ENCODE measurements at regions not wholly inside any gene's neighbourhood (a gene's known extent, or its start where the extent isn't known, plus 50 kb on each side); places are given as distances from the start of the nearest gene placed in this dataset.
"Not testable (repeated sequence)": the region's sequence is repeated elsewhere in the genome, so short reads cannot be mapped to it uniquely, and the experiment has no call there.

DNA sequence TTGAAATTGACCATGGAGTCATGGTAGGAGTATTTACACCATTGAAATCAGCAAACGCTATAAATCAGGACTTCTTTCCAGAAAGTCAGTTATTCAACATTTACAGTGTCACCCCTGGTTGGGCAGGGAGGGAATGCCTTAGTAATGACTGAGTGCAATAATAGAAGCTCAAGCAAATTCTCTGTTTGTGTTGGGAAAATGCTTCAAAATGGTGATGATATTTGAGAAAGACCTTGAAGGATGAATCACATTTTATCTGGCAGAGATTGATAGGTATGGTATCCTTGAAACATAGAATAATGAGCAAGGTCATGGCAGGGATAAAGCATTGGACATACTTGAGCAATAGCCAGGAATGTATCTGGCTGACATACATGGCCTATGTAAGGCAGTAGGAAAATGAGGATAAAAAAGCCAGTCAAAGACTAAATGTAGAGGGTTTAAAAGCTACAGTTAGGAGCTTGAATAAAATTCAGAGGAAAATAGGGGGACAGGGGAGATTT, 248.7 kb downstream of the FMR1NB start:
- no peak for DNase-seq (ENCODE audit: low read depth, low spot score)
- H3K27ac ChIP-seq: no peak overlapping the region

DNA sequence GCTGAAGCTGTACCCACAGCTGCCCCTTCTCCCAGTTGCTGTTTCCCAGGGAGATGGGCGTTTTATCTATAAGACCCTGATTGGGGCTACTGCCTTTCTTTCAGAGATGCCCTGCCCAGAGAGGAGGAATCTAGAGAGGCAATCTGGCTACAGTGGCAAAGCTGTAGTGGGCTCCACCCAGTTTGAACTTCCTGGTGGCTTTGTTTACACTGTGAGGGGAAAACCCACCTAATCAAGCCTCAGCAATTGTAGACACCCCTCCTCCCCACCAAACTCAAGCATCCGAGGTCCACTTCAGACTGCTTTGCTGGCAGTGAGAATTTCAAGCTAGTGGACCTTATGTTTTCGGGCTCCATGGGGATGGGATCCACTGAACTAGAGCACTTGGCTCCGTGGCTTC, 240.4 kb upstream of the AFF2 start:
- no peak for DNase-seq (ENCODE audit: low read depth, low spot score)
- H3K27ac ChIP-seq: no peak overlapping the region

DNA sequence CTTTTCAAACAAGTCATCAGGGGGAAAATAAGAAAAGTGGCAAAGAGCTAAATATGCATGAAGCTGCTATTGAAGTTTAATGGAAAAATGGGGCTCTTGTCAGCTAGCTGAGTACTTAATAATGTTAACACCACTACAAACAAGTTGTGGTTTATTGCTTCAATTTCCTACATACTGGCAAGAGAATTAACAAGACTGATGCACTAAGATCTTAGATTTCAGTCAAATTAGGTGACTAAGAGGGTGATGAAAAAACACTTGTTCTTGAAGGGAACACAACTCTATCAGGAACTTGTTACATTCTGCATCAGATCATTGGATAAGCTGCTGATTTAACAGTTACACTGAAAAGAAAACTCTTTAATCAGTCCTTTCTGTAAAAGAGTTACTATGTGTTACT, 234.6 kb upstream of the AFF2 start:
- no peak for DNase-seq (ENCODE audit: low read depth, low spot score)
- H3K27ac ChIP-seq: no peak overlapping the region

DNA sequence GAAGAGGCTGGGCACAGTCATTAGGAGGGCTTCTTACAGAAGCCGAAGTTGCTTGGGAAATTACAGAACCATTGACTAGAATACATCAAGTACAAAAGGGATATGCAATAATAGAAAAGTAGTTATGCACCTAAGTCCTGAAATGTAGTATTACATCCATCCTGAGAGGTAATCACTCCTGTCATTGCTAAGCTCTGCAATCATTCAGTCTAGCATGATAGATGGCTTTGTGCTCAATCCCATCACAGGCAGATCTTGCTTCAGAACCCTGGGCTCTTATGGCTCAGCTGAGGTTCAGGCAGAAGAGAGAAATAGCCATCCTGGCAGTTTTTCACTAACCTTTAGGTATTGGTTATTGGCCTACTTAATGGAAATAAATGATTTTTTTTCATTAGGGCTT, 231.7 kb upstream of the AFF2 start:
- H3K27ac ChIP-seq: no peak overlapping the region

DNA sequence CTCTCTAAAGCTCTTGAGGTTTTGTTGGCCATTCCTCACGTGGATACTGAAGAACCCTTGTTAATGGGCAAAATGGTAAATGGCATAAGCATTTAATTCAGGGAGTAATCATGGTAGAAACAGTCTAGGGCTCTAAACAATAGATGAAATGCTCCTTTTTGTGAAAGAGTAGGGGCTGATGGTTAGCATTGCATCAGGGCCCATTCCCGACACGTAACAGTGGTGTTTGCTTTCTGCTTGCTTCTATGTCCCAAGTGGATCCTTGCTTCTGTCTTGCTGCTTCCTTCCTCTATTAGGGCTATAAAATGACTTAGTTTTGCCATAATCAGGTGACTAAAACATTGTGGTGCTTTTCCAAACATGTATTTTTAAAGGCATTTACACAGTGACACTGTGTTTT, 230.9 kb upstream of the AFF2 start:
- no peak overlapping the region for H3K27ac ChIP-seq
- DNase-seq (ENCODE audit: low read depth, low spot score): no peak

More for the DNA sequence above, 231.7 kb upstream of the AFF2 start:
- DNase-seq (ENCODE audit: low read depth, low spot score): no peak

DNA sequence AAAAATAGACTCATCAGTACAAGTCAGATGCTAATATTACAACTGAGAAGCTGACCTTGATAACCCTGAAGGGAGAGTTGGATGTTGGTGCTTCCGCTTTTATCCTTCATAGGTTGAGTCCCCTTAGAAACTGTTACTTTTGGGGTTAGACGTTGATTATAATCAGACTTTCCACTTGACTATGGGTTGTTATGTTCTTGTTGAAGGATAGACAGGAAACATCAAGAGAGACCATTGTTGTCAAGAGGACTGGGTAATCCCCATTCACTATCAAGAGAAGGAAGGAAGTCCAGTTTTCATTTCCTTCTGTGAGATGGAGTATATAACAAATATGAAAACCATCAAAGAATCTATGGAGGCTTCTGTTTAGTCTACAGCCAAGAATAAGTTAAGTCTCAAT, 229.9 kb upstream of the AFF2 start:
- H3K27ac ChIP-seq: no peak overlapping the region
- DNase-seq (ENCODE audit: low read depth, low spot score): no peak

DNA sequence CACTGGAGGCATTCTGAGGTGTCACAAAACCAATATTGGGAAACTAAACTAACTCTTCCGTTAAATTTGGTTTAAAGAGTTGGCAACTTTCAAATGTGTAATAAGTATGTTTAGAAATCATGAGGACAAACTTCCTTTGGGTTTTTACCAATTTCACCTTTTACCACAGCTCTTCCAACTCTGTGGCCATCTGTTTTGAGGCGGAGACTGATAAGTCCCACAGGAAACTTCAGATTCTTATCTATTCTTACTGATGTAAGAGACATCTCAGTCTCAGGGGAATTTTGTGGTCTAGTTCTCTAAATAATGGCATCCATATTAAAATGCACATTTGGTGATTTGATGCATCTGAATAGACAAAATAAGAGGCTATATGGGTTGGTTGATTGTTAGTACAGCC, 229.2 kb upstream of the AFF2 start:
- no peak for DNase-seq (ENCODE audit: low read depth, low spot score)
- no peak overlapping the region for H3K27ac ChIP-seq

DNA sequence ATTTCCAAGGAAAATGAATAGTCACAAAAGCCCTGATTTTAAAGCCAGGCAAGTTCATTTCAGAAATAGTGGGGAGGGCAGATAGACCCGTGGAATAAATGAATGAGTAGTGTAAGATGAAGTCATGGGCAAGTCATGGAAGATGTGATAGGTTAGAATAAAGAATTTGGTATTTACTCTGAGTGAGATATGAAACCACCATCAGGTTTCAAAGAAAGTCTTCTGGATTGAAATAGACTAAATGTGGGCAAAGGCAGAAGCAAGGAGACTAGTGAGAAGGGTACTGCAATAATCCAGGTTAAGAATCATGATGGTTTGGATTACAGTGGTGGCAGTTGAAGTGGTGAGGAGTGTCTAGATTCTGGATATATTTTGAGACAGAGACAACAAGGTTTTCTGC, 218.5 kb upstream of the AFF2 start:
- no peak overlapping the region for H3K27ac ChIP-seq
- DNase-seq (ENCODE audit: low read depth, low spot score): no peak

DNA sequence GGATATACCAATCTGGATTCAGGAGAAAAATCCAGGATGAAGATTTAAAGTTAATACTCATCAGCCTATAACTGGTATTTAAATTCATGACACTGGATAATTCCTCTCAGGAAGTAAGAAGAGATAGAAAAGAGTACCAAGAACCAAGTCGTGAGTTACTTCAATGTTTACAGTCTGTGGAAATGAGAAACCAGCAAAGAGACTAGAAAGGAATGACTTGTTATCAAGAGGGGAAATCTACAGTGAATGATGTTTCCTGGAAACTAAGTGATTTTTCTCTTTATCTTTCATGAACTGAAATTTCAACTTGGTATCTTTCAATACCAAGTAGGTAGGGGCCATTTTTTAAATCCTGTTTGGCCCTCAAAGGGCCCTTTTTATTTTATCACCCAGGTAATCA, 217.9 kb upstream of the AFF2 start:
- H3K27ac ChIP-seq: no peak overlapping the region
- DNase-seq (ENCODE audit: low read depth, low spot score): no peak

DNA sequence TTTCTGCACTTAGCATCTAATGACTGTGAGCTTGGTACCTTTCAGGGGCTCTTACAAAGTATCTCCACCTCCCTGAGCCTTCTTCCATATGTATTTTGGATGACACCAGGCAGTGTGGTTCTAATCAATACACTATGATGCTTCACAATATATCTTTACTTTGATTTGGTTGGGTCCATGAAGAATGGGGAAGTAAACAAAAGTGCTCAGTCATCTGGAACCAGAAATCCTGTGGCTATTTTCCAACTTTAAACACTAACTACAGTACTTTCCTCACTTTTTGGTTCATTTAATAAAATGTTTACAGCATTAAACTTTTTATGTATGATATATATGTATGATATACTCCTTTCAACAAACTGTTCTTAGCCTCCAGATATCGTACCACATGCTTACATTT, 216.4 kb upstream of the AFF2 start:
- DNase-seq (ENCODE audit: low read depth, low spot score): no peak
- H3K27ac ChIP-seq: no peak overlapping the region

DNA sequence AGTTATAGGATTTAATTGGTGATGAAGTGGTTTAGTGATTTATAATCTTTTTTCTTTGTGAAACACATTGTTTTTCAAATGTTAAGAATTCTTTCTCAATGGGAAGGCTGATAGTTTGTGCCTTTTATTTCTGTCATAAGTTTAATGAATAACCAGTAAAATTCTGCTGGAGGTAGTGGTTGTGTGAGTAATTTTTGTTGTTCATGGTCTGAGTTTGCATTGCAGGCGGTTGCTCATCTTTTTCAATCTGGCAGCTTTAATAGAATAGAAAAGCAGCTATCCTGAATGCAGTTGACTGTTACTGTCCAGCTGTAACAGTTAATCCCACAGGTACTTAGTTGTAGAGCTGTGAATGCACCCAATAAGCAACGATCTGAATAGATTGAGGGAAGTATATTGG, 215.6 kb upstream of the AFF2 start:
- no peak for DNase-seq (ENCODE audit: low read depth, low spot score)
- H3K27ac ChIP-seq: no peak overlapping the region

DNA sequence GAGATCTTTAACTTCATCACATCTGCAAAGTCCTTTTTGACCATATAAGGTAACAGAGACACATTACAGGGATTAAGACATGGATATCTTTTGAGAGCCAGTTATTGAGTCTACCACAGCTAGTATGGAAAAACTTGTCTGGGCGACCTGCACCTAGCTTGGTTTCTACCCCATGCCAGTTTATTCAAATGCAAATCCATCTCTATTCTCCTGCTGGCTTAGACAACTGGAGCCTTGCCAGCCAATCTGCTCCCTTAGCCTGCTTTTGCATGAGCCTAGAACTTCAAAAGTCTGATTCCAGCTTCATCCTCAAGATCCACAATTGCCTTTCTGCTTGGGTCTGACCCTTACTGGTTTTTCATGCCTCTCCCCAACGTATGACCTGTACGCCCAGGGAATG, 212.0 kb upstream of the AFF2 start:
- DNase-seq (ENCODE audit: low read depth, low spot score): no peak
- no peak overlapping the region for H3K27ac ChIP-seq

DNA sequence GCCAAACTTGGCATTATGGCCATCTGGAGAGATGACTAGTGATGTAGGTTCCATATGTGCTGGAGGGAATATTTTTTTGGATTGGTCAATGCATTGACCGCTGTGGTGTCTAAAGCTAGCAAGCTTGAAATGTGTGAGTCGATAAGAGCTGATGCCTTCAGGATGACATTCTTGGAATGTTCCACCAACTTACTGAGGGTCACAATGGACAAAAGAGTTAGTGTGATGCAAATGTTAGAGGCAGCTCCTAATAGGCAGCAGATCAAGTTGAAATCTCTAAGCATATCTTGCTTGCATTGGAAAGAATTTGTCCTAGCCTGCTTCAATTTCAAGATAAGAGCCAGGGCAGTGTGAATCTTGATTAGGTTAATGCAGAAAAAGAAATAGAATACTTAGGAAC, 210.4 kb upstream of the AFF2 start:
- no peak for DNase-seq (ENCODE audit: low read depth, low spot score)
- H3K27ac ChIP-seq: no peak overlapping the region

DNA sequence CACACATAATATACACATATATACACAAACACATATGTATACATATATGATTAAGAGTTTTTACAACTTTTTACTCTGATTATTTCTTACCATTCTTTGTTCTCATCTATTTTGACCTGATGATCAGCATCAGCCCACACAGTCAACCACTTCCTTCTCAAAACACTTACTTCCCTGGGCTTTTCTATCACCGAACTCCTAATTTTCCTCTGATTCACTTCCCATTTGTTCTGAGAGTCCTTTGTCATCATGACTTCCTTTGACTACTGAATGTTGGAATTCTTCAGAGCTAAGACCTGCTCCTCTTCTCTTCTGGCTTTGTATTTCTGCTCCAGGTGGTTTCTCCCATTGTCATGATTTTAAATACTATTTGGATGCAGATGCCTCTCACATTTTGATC, 209.5 kb upstream of the AFF2 start:
- no peak overlapping the region for H3K27ac ChIP-seq

DNA sequence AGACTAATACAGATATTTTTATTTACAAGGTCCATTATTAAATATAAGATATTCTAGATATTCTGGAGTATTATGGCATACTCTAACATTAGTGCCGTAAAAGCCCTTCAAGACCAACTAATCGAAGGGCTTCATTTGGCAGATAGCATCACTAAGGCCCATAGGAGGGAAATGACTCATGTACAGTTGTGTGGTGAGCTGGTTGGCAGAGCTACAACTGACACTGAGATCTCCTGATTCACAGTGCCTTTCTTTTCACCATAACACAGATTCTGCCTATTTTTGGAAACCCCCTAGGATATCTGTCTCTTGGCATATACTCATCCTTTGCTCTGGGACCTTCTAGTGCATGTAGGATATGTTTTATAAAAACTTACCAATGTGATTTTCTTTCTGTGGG, 201.7 kb upstream of the AFF2 start:
- no peak overlapping the region for H3K27ac ChIP-seq
- DNase-seq (ENCODE audit: low read depth, low spot score): no peak

More for the DNA sequence above, 209.5 kb upstream of the AFF2 start:
- no peak for DNase-seq (ENCODE audit: low read depth, low spot score)

DNA sequence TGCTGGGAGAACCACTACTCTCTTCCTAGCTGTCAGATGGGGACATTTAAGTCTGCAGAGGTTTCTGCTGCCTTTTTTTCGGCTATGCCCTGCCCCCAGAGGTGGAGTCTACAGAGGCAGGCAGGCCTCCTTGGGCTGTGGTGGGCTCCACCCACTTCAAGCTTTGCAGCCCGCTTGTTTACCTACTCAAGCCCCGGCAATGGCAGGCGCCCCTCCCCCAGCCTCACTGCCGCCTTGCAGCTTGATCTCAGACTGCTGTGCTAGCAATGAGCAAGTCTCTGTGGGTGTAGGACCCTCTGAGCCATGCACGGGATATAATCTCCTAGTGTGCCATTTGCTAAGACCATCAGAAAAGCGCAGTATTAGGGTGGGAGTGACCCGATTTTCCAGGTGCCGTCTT, 195.2 kb upstream of the AFF2 start:
- DNase-seq (ENCODE audit: low read depth, low spot score); H3K27ac ChIP-seq: not testable (repeated sequence)

DNA sequence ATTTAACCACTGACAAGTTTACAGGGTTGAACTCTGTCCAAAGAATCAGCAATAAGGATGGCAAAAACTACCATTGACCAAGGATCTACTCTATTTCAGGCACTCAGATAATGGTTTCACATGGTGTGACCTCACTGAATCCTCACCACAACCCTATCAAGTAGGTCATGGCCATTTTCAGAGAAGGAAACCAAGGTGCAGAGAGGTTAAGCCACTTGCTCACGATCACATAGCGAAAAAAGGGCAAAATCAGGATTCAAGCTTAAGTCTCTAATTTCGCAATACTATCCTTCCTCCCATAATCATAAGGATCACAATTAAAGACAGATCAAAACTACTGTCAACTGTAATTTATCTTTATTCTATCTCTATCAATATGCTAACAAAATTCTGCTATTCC, 191.0 kb upstream of the AFF2 start:
- H3K27ac ChIP-seq: no peak overlapping the region
- no peak for DNase-seq (ENCODE audit: low read depth, low spot score)

DNA sequence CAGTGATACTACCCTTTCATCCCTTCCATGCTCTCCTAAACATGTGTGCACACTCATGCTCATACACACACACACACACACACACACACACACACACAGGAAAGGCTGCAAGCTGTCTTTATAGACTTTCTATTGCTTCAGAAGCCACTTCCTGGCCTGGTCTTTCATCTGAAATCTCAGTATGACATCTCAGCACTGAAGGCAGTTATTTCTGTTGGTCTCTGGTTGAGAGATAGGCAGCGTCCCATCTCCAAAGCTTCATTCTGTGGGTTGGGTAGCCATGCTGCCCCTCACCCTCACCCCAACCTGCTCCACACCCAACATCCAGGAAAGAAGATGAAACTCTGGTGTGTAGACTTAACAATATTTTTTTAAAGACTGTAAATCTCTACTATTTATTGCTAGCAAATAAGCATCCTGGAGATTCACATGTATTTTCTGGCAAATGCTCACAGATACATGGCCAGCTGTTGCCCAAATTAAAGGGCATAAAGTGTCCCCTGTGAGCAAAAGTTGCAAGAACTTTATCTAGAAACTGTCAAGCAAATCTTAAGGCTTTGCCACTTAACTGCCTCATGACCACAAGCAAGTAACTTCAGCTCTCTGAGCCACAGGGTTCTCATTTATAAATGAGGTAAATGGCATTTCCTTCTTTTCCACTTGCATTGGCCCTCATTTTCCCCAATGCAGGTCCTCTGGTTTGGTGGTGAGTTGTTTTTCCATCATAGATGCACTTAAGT, 189.8 kb upstream of the AFF2 start:
- DNase-seq (ENCODE audit: low read depth, low spot score): no peak
- H3K27ac ChIP-seq: no peak overlapping the region

DNA sequence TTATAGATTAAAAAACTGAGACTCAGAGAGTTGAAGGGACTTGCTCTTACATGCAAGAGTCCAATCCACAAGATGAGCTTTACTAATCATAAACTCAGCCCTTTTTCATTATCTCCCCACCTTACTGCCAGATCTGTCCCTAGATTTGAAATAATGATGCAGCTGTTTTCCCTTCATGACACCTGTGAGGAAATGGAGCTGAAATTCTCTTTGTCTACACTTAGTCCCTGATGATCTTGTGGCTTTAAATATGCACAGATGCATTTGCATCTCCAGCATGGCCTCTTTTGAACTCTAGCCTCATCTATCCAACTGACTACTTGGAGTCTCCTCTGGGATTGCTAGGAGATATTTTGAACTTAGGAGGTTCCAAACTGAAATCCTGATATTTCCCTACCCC, 188.9 kb upstream of the AFF2 start:
- no peak for DNase-seq (ENCODE audit: low read depth, low spot score)
- no peak overlapping the region for H3K27ac ChIP-seq

DNA sequence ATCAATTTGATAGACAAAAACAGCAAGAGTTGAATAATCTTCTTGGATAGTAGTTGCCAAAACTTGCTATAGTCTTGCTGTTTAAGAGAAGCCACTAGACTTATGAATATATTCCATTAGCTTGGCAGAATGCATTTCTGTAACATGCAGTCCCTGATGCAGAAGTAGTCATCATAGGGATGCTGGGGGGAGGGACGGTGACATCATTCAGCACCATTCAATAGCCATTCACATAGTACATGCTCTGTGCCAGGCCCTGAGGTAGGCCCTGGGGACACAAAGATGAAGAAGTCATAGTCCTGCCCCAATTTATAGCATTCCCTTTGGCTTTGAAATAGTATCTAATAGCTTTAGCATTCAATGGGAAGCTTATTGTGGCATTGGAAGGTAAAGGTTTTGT, 185.5 kb upstream of the AFF2 start:
- DNase-seq (ENCODE audit: low read depth, low spot score): no peak
- H3K27ac ChIP-seq: no peak overlapping the region

DNA sequence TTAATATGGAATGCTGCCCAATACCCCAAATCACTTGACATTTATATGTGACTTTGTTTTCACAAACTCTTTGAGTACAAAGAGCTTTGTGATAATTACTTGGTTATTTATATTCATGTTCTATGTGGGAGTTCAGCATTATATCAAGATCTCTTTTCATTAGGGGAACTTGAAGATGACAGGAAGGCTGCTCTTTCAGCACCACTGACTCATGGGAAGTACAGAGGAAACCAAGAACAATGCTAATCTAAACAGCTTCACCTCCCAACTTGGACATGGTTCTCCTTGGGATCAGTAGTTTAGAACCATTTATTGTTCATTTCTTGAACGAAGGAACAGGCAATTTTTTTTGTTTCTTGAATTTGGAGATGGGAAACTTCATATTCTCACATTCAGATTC, 184.0 kb upstream of the AFF2 start:
- no peak for DNase-seq (ENCODE audit: low read depth, low spot score)
- no peak overlapping the region for H3K27ac ChIP-seq

DNA sequence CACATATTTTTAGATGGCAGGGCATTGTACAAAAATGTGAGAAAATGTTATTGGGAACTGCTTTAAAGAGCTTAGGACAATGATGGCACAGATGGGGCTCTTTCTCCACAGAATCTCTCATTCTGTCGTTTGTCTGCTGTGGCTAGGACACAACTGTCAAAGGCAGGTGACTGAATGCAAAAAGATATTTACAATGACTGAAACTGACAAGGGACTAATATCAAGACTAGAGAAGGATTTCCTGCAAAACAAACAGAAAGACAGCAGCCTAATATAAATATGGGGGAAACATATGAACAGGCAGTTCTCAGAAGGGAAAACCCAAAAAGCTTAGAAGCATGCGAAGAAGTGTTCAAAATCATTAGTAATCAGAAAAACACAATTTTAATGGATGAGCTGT, 177.5 kb upstream of the AFF2 start:
- DNase-seq (ENCODE audit: low read depth, low spot score): no peak
- no peak overlapping the region for H3K27ac ChIP-seq

DNA sequence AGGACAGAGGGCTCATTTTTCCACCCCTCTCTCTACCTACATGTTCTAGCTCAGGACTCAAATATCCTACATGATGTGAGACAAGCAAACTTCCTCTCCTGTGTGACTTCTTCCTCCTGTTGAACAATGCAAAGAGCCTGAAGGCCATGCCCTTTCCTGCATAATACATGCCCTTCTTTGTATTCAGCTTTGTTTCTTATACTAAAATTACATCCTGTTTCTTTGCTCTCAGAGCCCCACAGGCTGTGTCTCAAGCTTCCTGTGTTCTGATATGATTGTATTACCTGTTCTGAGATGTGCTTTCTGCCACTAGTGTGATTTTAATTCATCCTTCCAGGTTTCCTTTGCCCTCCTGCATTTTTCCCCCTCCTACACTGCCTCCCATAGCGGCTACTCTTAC, 166.4 kb upstream of the AFF2 start:
- H3K27ac ChIP-seq: no peak overlapping the region
- no peak for DNase-seq (ENCODE audit: low read depth, low spot score)
